GM19025 (cell line): ENCODE measurements at regions not wholly inside any gene's neighbourhood (a gene's known extent, or its start where the extent isn't known, plus 50 kb on each side); places are given as distances from the start of the nearest gene placed in this dataset.

Experiments
- ATAC-seq: cut with Tn5 transposase; IDR thresholded peaks from one replicate; pipeline ENCODE4 v1.9.1; 2021; ENCODE audit warnings: mild to moderate bottlenecking, low read depth, moderate library complexity; ENCODE audit not compliant: unreplicated experiment

GRCh38 chr5:68522863-68523262, 307.3 kb downstream of the PIK3R1 start:
- ATAC-seq = no peak

GRCh38 chr5:68528821-68529273, 313.3 kb downstream of the PIK3R1 start:
- no peak for ATAC-seq

GRCh38 chr5:68529581-68529980, 314.0 kb downstream of the PIK3R1 start:
- no peak for ATAC-seq

- ATAC-seq = no peak
Measured at GRCh38 chr5:68531970-68532369, 316.4 kb downstream of the PIK3R1 start.

- no peak for ATAC-seq
Measured at GRCh38 chr5:68533051-68533450, 317.5 kb downstream of the PIK3R1 start.

- no peak for ATAC-seq
Measured at GRCh38 chr5:68533571-68534084, 318.1 kb downstream of the PIK3R1 start.

- no peak for ATAC-seq
Measured at GRCh38 chr5:68534131-68534940, 318.8 kb downstream of the PIK3R1 start.

- ATAC-seq = no peak
Measured at GRCh38 chr5:68534956-68535520, 319.5 kb downstream of the PIK3R1 start.

GRCh38 chr5:68538814-68539420, 323.4 kb downstream of the PIK3R1 start:
- ATAC-seq = no peak

- no peak for ATAC-seq
Measured at GRCh38 chr5:68540798-68541590, 325.4 kb downstream of the PIK3R1 start.

GRCh38 chr5:68542207-68542606, 326.7 kb downstream of the PIK3R1 start:
- ATAC-seq = no peak

- ATAC-seq = no peak
Measured at GRCh38 chr5:68543212-68543611, 327.7 kb downstream of the PIK3R1 start.

GRCh38 chr5:68544091-68544647, 328.6 kb downstream of the PIK3R1 start:
- no peak for ATAC-seq

- no peak for ATAC-seq
Measured at GRCh38 chr5:68544648-68545552, 329.3 kb downstream of the PIK3R1 start.

GRCh38 chr5:68545636-68546295, 330.2 kb downstream of the PIK3R1 start:
- no peak for ATAC-seq

GRCh38 chr5:68547056-68547455, 331.5 kb downstream of the PIK3R1 start:
- ATAC-seq = no peak

GRCh38 chr5:68547622-68548021, 332.1 kb downstream of the PIK3R1 start:
- ATAC-seq = no peak

- no peak for ATAC-seq
Measured at GRCh38 chr5:68548959-68549676, 333.6 kb downstream of the PIK3R1 start.
